IMR-90 (cell line): ENCODE measurements at regions not wholly inside any gene's neighbourhood (a gene's known extent, or its start where the extent isn't known, plus 50 kb on each side); places are given as distances from the start of the nearest gene placed in this dataset.

Experiments used
- ATAC-seq: fragments of 200-7000 bp; cut with Tn5 transposase; 2 replicates; pipeline ENCODE4 v1.9.1; 2020; ENCODE audit warnings: low read depth, mild to moderate bottlenecking, moderate library complexity
- BruUV-seq: library from RNA; stranded (reverse); fragments of 400-500 nt; replicated peaks from 2 replicates; lab custom pipeline; 2021; lab: Mats Ljungman, UMichigan
- CTCF ChIA-PET: fragments of 300-600 bp; formaldehyde crosslinking; extraction: SDS; loops from one replicate; lab custom pipeline; 2021; ENCODE audit warnings: antibody characterized with exemption; lab: Yijun Ruan, JAX
- POLR2A ChIA-PET: fragments of 300-600 bp; sonication (Branson Sonifier 250); formaldehyde crosslinking; loops from one replicate; lab custom pipeline; 2022; ENCODE audit warnings: antibody characterized with exemption; ENCODE audit not compliant: unreplicated experiment; lab: Charles Lee
- DNase-seq: peaks from one replicate; pipeline ENCODE4 v3.0.0; 2013
- H2AFZ ChIP-seq: replicated peaks from 2 replicates; pipeline ENCODE3; 2013; ENCODE audit warnings: low read length, mild to moderate bottlenecking; ENCODE audit not compliant: poor library complexity
- H2AK5ac ChIP-seq: 2 replicates; pipeline ENCODE4 v1.6.1; 2013; ENCODE audit warnings: low read depth, low read length, inconsistent platforms
- H2AK9ac ChIP-seq: replicated peaks from 2 replicates; pipeline ENCODE3; 2013; ENCODE audit warnings: mild to moderate bottlenecking, low read depth, low read length, moderate library complexity; ENCODE audit not compliant: poor library complexity
- H2BK120ac ChIP-seq: 2 replicates; pipeline ENCODE4 v1.6.1; 2013; ENCODE audit warnings: low read depth, low read length, inconsistent platforms
- H2BK15ac ChIP-seq: 3 replicates; pipeline ENCODE4 v1.6.1; 2013; ENCODE audit warnings: low read depth, low read length, inconsistent platforms
- H2BK20ac ChIP-seq: 2 replicates; pipeline ENCODE4 v1.6.1; 2013; ENCODE audit warnings: low read depth, mild to moderate bottlenecking, inconsistent platforms, low read length, moderate library complexity
- H2BK5ac ChIP-seq: 2 replicates; pipeline ENCODE4 v1.6.1; 2013; ENCODE audit warnings: mild to moderate bottlenecking, low read depth, low read length, inconsistent platforms; ENCODE audit not compliant: poor library complexity, severe bottlenecking
- H3K14ac ChIP-seq: replicated peaks from 2 replicates; pipeline ENCODE4 v1.6.1; 2013; ENCODE audit warnings: low read depth, low read length, inconsistent platforms
- H3K18ac ChIP-seq: 2 replicates; pipeline ENCODE4 v1.6.1; 2013; ENCODE audit warnings: low read depth, low read length, control low read depth
- H3K23ac ChIP-seq: 2 replicates; pipeline ENCODE4 v1.6.1; 2013; ENCODE audit warnings: low read depth, low read length, inconsistent platforms
- H3K27ac ChIP-seq: 2 replicates; pipeline ENCODE4 v1.5.1; 2013; ENCODE audit warnings: mild to moderate bottlenecking, control low read depth, low read length; ENCODE audit not compliant: insufficient read depth
- H3K27me3 ChIP-seq: 2 replicates; pipeline ENCODE4 v1.6.1; 2013; ENCODE audit warnings: low read length; ENCODE audit not compliant: control insufficient read depth, insufficient read depth
- H3K36me3 ChIP-seq: 2 replicates; pipeline ENCODE4 v1.6.1; 2013; ENCODE audit warnings: low read length, mixed read lengths; ENCODE audit not compliant: control insufficient read depth, insufficient read depth
- H3K4ac ChIP-seq: 2 replicates; pipeline ENCODE4 v1.6.1; 2013; ENCODE audit warnings: low read depth, low read length, inconsistent platforms
- H3K4me1 ChIP-seq: 2 replicates; pipeline ENCODE4 v1.6.1; 2013; ENCODE audit warnings: low read length, mixed read lengths; ENCODE audit not compliant: control insufficient read depth, insufficient read depth
- H3K4me2 ChIP-seq: 2 replicates; pipeline ENCODE4 v1.6.1; 2013; ENCODE audit warnings: low read depth, mild to moderate bottlenecking, control low read depth, low read length, moderate library complexity
- H3K4me3 ChIP-seq: 2 replicates; pipeline ENCODE4 v1.5.1; 2013; ENCODE audit warnings: low read depth, mild to moderate bottlenecking, control low read depth, low read length, moderate library complexity; ENCODE audit not compliant: insufficient read depth
- H3K56ac ChIP-seq: 2 replicates; pipeline ENCODE4 v1.6.1; 2013; ENCODE audit warnings: low read length, inconsistent platforms; ENCODE audit not compliant: insufficient read depth; ENCODE audit errors: extremely low read depth
- H3K79me1 ChIP-seq, 2 experiments: 2 replicates each; pipeline ENCODE4 v1.6.1; 2013; ENCODE audit warnings: low read length in 2 of 2, inconsistent platforms in 1 of 2, low read depth in 1 of 2
- H3K9ac ChIP-seq: 2 replicates; pipeline ENCODE4 v1.6.1; 2013; ENCODE audit warnings: low read depth, low read length, control low read depth
- H3K9me1 ChIP-seq: 2 replicates; pipeline ENCODE4 v1.6.1; 2013; ENCODE audit warnings: low read length, inconsistent platforms; ENCODE audit not compliant: insufficient read depth
- H3K9me3 ChIP-seq: 2 replicates; pipeline ENCODE4 v1.6.1; 2013; ENCODE audit warnings: low read length; ENCODE audit not compliant: control insufficient read depth, insufficient read depth
- H4K20me1 ChIP-seq: 2 replicates; pipeline ENCODE4 v1.6.1; 2013; ENCODE audit warnings: low read length, inconsistent platforms; ENCODE audit not compliant: insufficient read depth
- H4K5ac ChIP-seq: 2 replicates; pipeline ENCODE4 v1.6.1; 2013; ENCODE audit warnings: mild to moderate bottlenecking, low read depth, low read length, control low read depth
- H4K8ac ChIP-seq, 2 experiments: 2 replicates each; pipeline ENCODE4 v1.6.1; 2013; ENCODE audit warnings: low read depth in 2 of 2, low read length in 2 of 2, control low read depth in 1 of 2, inconsistent platforms in 1 of 2
- H4K91ac ChIP-seq: 2 replicates; pipeline ENCODE4 v1.6.1; 2013; ENCODE audit warnings: low read depth, low read length, inconsistent platforms; ENCODE audit not compliant: insufficient read depth
- BHLHE40 ChIP-seq: fragments of 150-350 bp; IDR thresholded peaks from 2 replicates; pipeline ENCODE4 v1.6.1; 2016; ENCODE audit warnings: mild to moderate bottlenecking, low read depth, low read length
- dilution Hi-C: fragments of 300-500 bp; cut with HindIII; formaldehyde crosslinking; loops from one replicate; pipeline ENCODE4 v1.14.3; 2018; ENCODE audit warnings: low sequenced_read_pairs; ENCODE audit not compliant: unreplicated experiment
- in situ Hi-C: fragments of 300-500 bp; cut with MboI; formaldehyde crosslinking; loops from 3 replicates; pipeline ENCODE4 v1.14.3; 2019; ENCODE audit warnings: low sequenced_read_pairs, inconsistent platforms, mixed read lengths
- intact Hi-C: fragments of 100-400 bp; cut with micrococcal nuclease; formaldehyde crosslinking; loops from 2 replicates; pipeline ENCODE4 v1.10.0; 2022

DNA sequence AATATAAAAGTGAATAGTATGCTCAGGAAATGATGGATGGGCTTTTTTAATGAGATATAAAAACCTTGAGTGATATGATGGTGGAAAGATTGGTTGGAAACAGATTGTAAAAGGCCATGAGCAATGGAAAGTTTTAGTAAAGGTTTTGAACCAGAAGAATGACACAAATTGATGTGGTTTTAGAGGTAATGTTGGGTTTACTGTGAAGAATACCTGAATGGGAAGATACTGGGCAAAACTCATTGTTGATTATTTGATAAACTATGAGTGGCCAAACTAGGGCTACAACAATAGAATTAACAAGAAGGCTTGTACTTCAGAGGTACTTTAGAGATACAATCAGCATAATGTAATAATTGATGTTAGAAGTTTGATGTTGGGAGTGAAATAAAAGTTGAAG is 108.5 kb downstream of the PTGS2 start:
- Histone ChIP-seq H4K91ac (no peak overlapping the region), H3K14ac (no peak overlapping the region), H2BK20ac (no peak overlapping the region), H3K27me3 (no peaks in the 10 kb centered on the region), H3K4me2 (no peak overlapping the region), H3K27ac (no peak overlapping the region), H3K9me3 (no peaks in the 10 kb centered on the region), H4K8ac (no peak overlapping the region), H2AFZ (no peak overlapping the region), H3K18ac (no peak overlapping the region), H3K36me3 (no peaks in the 10 kb centered on the region), H3K9ac (no peak overlapping the region), H2AK9ac (no peak overlapping the region), H3K4me3 (no peak overlapping the region), H2AK5ac (no peak overlapping the region), H3K9me1 (no peaks in the 10 kb centered on the region), H2BK120ac (no peak overlapping the region), H2BK5ac (no peak overlapping the region), H4K5ac (no peak overlapping the region), H3K4me1 (no peaks in the 10 kb centered on the region), H3K56ac (no peak overlapping the region), H3K4ac (no peak overlapping the region), H3K79me1 (no peaks in the 10 kb centered on the region), H3K23ac (no peak overlapping the region), H4K20me1 (no peaks in the 10 kb centered on the region), H2BK15ac (no peak overlapping the region)
- intact Hi-C loops, result no loop called here
- no peak for ATAC-seq
- BruUV-seq, result no TSS peak
- ChIA-PET POLR2A (no interaction called here), CTCF (no interaction called here)
- no peak for DNase-seq
- in situ Hi-C loops, result no loop called here
- TF ChIP-seq BHLHE40, result no peak
- dilution Hi-C loops, result no loop called here
